ENCODE measurements at regions not wholly inside any gene's neighbourhood (a gene's known extent, or its start where the extent isn't known, plus 50 kb on each side); places are given as distances from the start of the nearest gene placed in this dataset.
"Not testable (repeated sequence)": the region's sequence is repeated elsewhere in the genome, so short reads cannot be mapped to it uniquely, and the experiment has no call there.

DNA sequence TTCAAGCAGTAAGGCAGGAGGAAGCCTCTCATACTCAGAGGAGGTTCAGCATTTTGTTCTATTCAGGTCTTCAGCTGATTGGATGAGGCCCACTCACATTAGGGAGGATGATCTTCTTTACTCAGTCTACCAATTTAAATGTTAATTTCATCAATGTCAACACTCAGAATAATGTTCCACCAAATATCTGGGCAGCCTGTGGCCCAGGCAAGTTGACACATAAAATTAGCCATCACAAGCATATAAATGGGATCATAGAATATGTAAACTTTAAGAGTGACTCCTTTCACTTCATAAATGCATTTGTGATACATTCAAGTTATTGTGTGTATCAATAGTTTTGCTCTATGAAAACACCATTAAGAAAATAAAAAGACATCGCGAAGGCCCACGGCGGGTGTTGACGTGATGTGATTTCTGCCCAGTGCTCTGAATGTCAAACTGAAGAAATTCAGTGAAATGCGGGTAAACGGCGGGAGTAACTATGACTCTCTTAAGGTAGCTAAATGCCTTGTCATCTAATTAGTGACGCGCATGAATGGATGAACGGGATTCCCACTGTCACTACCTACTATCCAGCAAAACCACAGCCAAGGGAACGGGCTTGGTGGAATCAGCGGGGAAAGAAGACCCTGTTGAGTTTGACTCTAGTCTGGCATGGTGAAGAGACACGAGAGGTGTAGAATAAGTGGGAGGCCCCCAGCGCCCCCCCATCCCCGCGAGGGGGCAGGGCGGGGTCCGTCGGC lies 536.1 kb upstream of the AUTS2 start:
- ATAC-seq: no peak
- intact Hi-C loops (cut with DNase I, micrococcal nuclease): no loop called here
- no peak for DNase-seq

DNA sequence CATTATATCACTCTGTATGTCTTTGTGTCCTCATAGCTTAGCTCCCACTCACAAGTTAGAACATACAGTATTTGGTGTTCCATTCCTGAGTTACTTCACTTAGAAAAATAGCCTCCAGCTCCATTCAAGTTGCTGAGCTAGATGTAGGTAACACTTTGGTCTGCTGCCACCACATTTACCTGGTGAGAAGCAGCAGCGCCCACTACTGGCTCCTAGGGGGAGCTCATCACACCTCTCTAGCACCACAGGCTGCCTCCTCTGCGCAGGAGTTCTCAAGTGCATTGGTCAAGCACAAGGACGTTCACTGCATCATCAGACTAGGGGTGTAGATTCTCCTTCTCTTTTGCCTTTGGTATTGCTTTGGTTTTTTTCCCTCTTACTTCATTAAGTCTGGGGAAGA lies 530.9 kb upstream of the AUTS2 start:
- intact Hi-C loops (cut with DNase I, micrococcal nuclease): no loop called here
- ATAC-seq (no peak), DNase-seq (no peak)

DNA sequence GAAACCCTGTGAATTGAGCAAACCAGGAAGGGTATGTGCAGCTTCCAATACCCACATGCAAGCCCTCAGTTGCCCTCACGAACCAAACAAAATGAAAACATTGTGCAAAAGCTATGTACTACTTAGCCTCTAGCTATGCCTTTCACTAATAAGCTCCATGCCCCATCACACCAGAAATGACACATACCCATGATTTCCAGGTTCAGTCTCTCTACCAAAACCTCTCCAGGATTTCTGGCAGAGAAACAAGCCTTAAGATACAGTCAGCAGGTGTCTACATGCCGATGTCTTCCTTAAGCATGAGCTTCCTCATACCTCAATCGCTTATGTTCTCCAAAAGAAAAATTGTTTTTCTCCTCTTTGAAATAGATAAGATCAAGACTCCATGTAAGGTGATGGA lies 527.8 kb upstream of the AUTS2 start:
- DNase-seq (no peak), ATAC-seq (no peak)
- intact Hi-C loops (cut with DNase I, micrococcal nuclease): no loop called here

DNA sequence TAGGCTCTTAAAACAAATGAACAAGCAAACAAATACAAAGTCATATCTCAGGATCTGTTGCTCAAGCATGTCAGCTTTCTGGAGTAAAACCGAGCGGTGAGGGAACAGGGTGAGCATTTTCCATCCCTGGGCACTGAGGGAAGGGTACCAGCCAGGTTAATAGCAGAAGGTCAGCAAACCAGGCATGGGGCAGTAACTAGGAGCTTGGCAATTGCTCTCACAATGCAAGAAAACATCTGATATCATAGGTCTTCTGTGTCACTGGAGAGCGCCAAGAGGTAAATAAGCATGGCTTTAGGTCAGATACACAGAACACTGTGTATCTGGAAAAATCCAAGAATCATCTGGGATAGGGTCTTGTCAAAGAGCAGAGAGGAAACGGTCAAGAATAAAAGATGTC lies 521.7 kb upstream of the AUTS2 start:
- no peak for ATAC-seq
- no peak for DNase-seq
- intact Hi-C loops (cut with DNase I, micrococcal nuclease): no loop called here

DNA sequence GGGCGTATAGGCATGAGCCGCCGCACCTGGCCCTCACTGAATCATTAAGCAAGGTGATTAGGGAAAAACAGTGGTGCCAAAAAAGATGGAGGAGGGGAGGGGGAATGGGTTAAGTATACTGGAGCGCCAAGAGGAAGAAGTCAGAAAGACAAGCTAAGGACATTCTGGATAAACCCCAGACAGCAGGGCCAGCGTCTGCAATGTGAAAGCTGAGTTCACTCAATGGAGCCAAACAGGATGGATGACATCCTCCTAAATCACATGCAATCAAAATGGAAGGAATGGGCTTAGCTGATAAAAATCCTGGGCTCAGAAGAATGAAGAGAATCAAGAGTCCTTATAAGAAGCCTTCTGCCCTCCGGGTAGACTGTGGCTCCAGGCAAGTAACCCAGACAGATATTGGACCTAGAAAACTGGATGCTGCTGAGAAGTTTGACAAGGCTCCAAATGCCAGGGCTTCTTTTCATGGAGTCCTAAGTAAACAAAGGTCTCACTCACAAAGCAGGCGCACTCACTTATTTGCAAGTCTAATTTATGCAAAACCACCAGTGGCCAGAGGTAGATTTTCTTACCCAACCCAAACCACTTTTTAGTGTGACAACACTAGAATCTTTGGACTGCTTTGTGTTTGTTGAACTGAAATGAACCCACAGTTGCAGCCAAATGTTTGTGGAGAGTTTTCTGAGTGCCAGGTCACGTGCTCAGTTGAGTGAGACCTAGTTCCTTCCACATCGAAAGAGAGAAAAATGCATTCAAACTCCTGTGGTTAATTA lies 519.1 kb upstream of the AUTS2 start:
- DNase-seq: no peak
- no peak for ATAC-seq
- intact Hi-C loops (cut with DNase I, micrococcal nuclease): no loop called here

DNA sequence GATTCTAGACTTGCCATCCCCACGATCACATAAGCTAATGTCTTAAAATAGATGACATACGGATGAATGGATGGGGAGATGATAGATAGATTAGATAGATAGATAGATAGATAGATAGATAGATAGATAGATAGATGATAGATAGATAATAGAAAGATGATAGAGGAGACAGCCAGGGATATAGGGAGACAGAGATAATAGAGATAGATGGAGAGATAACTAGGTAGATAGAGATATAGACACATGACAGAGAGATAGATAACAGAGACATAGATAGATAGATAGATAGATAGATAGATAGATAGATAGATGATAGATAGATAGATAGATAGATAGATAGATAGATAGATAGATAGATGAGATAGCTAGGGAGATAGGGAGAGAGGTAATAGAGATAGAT lies 511.0 kb upstream of the AUTS2 start:
- ATAC-seq; intact Hi-C loops (cut with DNase I, micrococcal nuclease); DNase-seq: not testable (repeated sequence)

DNA sequence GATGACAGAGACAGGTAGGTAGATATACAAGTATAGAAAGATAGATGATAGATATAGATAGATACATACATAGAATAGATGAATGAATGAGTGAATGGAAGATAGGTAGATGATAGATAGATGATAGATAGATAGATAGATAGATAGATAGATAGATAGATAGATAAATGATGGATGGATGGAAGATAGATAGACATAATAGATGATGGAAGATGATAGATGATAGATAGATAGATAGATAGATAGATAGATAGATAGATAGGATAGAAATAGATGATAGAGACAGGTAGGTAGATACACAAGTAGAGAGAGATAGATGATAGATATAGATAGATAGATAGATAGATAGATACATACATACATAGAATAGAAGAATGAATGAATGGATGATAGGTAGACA lies 510.1 kb upstream of the AUTS2 start:
- ATAC-seq (no peak), DNase-seq (no peak)
- intact Hi-C loops (cut with DNase I, micrococcal nuclease): no loop called here

DNA sequence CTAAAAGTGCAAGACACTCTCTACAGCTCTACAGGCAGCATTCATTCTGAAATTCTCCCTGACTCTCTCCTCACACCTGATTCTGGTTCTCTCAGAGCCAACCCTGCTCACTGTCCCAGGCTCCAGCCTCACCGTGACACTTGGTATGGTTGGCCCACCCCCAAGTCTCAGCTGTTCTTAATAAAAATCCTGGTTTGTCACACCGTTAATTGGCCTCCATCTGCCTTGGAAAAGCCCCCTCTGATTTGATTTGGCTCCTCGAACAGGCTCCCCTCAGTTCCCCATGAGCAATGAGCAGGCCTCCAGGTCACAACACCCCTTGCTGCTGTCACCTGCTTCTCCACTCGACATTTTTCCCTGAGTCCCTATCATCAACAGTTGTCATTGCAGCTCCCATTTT lies 507.3 kb upstream of the AUTS2 start:
- ATAC-seq: no peak
- intact Hi-C loops (cut with DNase I, micrococcal nuclease): no loop called here

DNA sequence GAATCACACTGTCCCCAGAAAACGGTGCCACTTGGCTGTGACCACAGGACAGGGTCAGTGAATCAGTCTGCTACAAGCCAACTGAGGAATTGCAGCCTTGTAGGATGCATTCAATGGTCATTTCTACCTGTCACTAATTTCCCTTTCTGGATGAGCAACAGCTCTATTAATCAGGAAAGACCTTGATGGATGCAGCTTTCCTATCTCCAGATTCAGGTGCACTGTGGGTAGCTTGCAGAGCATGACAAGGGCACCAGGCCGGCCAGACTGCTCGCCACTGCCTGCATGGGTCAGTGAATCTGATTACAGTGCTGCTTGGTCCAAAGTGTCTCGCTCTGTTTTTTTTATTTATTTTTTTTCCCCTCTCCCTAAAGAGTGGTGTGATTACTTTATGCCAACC lies 506.8 kb upstream of the AUTS2 start:
- no peak for DNase-seq
- intact Hi-C loops (cut with DNase I, micrococcal nuclease): no loop called here
- ATAC-seq: no peak

More for the DNA sequence above, 507.3 kb upstream of the AUTS2 start:
- DNase-seq: no peak

DNA sequence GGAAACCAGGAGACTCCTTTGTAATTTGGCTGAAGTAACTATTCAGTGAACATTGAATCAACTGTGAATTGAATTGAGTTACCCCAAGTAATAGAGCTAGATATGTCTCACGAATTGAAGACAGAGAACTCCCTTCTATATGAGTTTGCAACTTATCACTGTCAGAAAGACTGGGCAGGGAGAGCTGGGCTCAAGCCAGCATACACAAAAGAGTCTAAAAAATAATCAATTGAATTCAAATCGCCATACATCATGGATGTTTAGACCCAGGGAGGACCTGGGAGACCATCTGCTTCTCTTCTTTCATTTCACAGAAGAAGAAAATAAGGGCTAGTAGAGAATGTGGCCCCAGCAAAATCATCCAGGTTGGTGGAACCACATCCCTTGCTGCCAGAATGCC lies 503.1 kb upstream of the AUTS2 start:
- no peak for DNase-seq
- intact Hi-C loops (cut with DNase I, micrococcal nuclease): no loop called here
- ATAC-seq: no peak

DNA sequence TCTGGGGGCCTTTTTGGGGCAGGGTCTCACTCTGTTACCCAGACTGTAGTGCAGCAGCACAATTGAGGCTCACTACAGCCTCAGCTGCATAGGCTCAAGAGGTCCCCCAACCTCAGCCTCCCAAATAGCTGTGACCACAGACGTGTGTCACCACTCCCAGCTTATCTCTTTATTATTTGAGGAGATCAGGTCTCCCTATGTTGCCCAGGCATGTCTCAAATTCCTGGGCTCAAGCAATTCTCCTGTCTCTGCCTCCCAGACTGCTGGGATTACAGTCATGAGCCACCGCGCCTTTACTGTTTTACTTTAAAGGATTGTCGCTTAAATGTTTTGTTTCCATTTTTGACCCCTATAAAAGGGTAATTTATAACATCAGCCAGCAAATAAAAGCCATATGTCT lies 502.6 kb upstream of the AUTS2 start:
- ATAC-seq (no peak), DNase-seq (no peak)
- intact Hi-C loops (cut with DNase I, micrococcal nuclease): no loop called here

DNA sequence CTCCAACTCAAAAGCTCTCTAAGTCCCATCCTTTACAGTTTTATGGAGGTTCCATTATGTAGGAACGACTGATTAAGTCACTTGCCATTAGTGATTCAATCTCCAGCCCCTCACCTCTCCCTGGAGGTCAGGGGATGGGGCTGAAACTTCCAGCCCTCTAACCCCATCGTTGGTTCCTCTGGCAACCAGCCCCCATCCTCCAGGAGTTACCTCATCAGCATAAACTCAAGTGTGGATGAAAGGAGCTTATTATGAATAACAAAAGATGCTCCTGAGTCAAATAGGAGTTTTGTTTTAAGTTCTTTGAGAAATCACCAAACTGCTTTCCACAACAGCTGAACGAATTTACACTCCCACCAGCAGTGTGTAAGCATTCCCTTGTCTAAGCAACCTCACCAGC lies 494.3 kb upstream of the AUTS2 start:
- ATAC-seq: no peak
- no peak for DNase-seq
- intact Hi-C loops (cut with DNase I, micrococcal nuclease): no loop called here

DNA sequence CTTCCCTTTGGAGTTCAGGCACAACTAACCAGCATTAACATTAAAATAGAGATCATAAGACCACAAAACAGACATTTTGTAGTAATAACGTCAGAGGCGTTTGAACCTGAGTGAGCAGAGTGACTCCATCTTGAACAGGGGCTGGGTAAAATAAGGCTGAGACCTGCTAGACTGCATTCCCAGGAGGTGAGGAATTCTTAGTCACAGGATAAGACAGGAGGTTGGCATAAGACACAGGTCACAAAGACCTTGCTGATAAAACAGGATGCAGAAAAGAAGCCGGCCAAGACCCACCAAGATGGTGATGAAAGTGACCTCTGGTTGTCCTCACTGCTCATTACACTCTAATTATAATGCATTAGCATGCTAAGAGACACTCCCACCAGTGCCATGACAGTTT lies 493.2 kb upstream of the AUTS2 start:
- intact Hi-C loops (cut with DNase I, micrococcal nuclease): no loop called here
- ATAC-seq (no peak), DNase-seq (no peak)

DNA sequence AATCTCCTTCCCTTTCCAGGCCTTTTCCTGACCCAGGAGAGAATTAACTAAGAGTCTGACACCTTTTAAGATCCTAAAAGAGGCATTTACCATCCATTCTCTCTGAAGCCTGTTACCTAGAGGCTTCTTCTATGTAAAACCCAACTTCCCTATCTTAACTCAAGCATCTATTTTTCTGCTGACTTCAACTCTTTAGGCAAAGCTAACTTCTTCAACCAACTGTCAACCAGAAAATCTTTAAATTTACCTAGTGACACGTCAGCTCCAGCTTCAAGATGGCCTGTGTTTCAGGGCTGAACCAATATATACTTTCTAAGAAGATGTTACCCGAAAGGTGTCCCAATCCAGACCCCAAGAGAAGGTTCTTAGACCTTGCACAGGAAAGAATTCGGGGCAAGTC lies 492.3 kb upstream of the AUTS2 start:
- intact Hi-C loops (cut with DNase I, micrococcal nuclease): no loop called here
- ATAC-seq: no peak
- no peak for DNase-seq

DNA sequence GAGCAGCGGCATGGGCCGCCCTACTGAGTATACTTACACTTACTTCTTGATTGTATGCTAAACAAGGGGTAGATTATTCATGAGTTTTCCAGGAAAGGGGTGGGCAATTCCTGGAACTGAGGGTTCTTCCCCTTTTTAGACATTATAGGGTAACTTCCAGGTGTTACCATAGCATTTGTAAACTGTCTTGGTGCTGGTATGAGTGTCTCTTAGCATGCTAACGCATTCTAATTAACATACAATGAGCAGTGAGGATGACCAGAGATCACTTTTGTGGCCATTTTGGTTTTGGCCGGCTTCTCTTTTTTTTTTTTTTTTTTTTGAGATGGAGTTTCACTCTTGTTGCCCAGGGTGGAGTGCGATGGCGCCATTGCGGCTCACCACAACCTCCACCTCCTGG lies 491.8 kb upstream of the AUTS2 start:
- ATAC-seq; intact Hi-C loops (cut with DNase I, micrococcal nuclease); DNase-seq: not testable (repeated sequence)

DNA sequence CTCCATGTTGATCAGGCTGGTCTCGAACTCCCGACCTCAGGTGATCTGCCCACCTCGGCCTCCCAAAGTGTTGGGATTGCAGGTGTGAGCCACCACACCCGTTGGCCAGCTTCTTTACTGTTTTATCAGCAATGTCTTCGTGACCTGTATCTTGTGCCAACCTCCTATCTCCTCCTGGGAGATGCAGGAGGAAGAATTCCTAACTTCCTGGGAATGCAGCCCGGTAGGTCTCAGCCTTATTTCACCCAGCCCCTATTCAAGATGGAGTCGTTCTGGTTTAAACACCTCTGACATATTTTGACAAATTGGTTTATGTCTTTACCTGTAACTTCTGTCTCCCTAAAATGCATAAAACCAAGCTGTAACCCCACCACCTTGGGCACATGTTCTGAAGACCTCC lies 491.3 kb upstream of the AUTS2 start:
- ATAC-seq; DNase-seq; intact Hi-C loops (cut with DNase I, micrococcal nuclease): not testable (repeated sequence)

DNA sequence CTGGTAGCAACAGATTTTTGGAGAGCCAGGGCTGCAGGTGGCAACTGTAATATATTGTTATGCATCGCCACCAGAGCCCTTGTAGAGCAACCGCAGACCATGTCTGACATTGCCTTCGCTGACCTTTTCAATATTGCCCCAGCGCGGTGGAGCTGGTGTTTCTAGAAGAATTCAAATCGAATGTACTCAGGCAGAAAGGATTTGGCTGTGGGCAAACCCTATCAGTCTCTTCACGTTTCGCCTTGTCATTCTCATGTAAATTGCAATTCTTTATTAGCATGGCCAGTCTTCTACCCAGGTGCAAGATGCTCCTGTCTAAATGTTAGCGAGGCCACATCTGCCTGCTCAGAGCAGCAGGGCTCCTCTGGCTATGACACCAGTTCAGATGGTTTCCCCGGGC lies 490.2 kb upstream of the AUTS2 start:
- ATAC-seq: no peak
- no peak for DNase-seq
- intact Hi-C loops (cut with DNase I, micrococcal nuclease): no loop called here

DNA sequence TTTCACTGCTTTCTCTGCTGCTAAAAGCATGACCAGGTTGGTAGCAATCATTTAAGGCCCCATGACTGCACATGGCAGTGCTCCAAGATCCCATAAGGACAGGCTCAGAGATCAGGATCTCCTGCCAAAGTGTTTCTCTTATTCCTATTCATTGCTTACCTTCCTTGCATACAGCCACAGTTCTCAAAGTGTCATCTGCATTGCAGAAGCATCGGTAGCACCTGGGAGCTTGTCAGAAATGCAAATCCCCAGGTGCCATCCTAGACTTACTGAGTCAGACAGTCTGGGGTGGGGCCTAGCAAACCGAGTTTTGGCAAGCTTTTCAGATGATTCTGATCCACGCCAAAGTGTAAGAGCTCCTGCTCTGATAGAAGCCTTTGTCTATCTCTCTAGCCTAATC lies 489.0 kb upstream of the AUTS2 start:
- no peak for ATAC-seq
- intact Hi-C loops (cut with DNase I, micrococcal nuclease): no loop called here

DNA sequence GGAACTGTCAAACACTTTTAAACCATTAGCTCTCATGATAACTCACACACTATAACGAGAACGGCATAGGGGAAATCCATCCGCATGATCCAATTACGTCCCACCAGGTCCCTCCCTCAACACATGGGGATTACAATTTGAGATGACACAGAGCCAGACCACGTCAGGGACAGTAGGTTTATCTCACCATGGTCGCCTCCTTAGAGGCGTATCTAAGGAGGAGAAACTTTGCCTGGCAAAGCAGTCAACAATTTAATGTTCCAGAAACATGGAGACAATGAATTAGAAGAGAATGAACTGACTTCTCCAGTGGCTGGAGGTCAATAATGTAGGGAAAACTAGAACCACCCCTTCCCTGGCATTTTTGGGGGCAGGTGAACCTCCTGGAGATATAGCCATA lies 488.4 kb upstream of the AUTS2 start:
- DNase-seq: no peak
- intact Hi-C loops (cut with DNase I, micrococcal nuclease): no loop called here
- no peak for ATAC-seq

More for the DNA sequence above, 489.0 kb upstream of the AUTS2 start:
- DNase-seq: no peak

DNA sequence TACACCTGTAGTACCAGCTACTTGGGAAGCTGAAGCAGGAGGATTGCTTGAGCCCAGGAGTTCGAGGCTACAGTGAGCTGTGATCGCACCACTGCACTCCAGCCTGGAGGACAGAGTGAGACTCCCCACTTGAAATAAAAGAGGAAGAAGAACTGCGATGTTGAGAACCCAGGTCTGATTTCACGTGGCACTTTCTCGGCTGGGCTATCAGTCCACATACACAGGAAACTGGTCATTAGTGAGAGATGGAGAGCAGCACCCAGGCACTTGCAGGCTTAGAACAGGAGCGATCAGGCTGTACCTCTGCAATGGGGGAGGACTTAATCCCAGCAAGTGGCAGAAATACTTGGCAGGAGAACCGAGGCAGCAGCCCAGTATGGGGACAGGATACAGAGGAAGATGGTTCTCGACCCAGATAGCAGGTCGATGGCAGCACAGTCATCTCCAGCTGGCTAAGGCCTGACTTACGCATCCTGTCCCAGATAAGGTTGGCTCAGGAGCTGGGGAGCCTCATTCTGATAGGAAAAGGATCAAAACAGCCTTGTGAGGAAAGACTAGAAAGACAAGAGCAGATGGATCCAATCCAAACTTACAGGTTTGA lies 487.7 kb upstream of the AUTS2 start:
- intact Hi-C loops (cut with DNase I, micrococcal nuclease): no loop called here
- DNase-seq (no peak), ATAC-seq (no peak)
